Fibroblast of lung (primary cell): ENCODE measurements at regions not wholly inside any gene's neighbourhood (a gene's known extent, or its start where the extent isn't known, plus 50 kb on each side); places are given as distances from the start of the nearest gene placed in this dataset.

Source experiments
- DNase-seq, 2 donors: peaks; one replicate each; pipeline versions ENCODE4 v3.0.0 to v3.0.0-alpha.2; 2010; ENCODE audit warnings: low read depth in 2 of 2
- H2AFZ ChIP-seq: 2 replicates; pipeline ENCODE4 v1.5.1; 2012; ENCODE audit warnings: low read length, control low read depth, inconsistent platforms
- H3K27ac ChIP-seq: 2 replicates; pipeline ENCODE4 v1.5.1; 2011; ENCODE audit warnings: low read length, control low read depth; ENCODE audit not compliant: insufficient read depth
- H3K27me3 ChIP-seq: 2 replicates; pipeline ENCODE4 v1.5.1; 2011; ENCODE audit warnings: mild to moderate bottlenecking, low read length; ENCODE audit not compliant: control insufficient read depth, insufficient read depth
- H3K36me3 ChIP-seq: 2 replicates; pipeline ENCODE4 v1.5.1; 2011; ENCODE audit warnings: low read length; ENCODE audit not compliant: control insufficient read depth, insufficient read depth
- H3K4me1 ChIP-seq: 2 replicates; pipeline ENCODE4 v1.5.1; 2011; ENCODE audit warnings: low read length; ENCODE audit not compliant: control insufficient read depth, insufficient read depth; ENCODE audit errors: extremely low read depth
- H3K4me2 ChIP-seq: 2 replicates; pipeline ENCODE4 v1.5.1; 2011; ENCODE audit warnings: low read length, control low read depth; ENCODE audit not compliant: insufficient read depth; ENCODE audit errors: extremely low read depth
- H3K4me3 ChIP-seq, 4 experiments: fragments of 200-600 bp in 1 of 4; sonication (generic) in 1 of 4; replicated peaks in 1 of 4; 2 replicates each; pipeline ENCODE4 v1.5.1; 2011 to 2016; ENCODE audit warnings: low read length in 4 of 4, low read depth in 3 of 4, mild to moderate bottlenecking in 3 of 4, control low read depth in 2 of 4, inconsistent platforms in 1 of 4, mixed read lengths in 1 of 4; ENCODE audit not compliant: insufficient read depth in 1 of 4; ENCODE audit errors: control extremely low read depth in 1 of 4
- H3K79me2 ChIP-seq: 2 replicates; pipeline ENCODE4 v1.5.1; 2012; ENCODE audit warnings: mild to moderate bottlenecking, low read length, inconsistent platforms; ENCODE audit not compliant: control insufficient read depth, insufficient read depth
- H3K9ac ChIP-seq: 2 replicates; pipeline ENCODE4 v1.5.1; 2011; ENCODE audit warnings: mild to moderate bottlenecking, low read length, control low read depth; ENCODE audit not compliant: insufficient read depth
- H3K9me3 ChIP-seq: 2 replicates; pipeline ENCODE4 v1.5.1; 2012; ENCODE audit warnings: low read depth, low read length; ENCODE audit not compliant: control insufficient read depth, insufficient read depth
- H4K20me1 ChIP-seq: 2 replicates; pipeline ENCODE4 v1.5.1; 2011; ENCODE audit warnings: low read length; ENCODE audit not compliant: control insufficient read depth, insufficient read depth; ENCODE audit errors: extremely low read depth
- CTCF ChIP-seq, 2 donors: IDR thresholded peaks in 1 of 2; conservative IDR thresholded peaks in 1 of 2; 1 replicate in 1 of 2; 2 replicates in 1 of 2; pipeline ENCODE4 v1.5.1; 2011 to 2012; ENCODE audit warnings: low read length in 2 of 2, control low read depth in 1 of 2, inconsistent platforms in 1 of 2, low read depth in 1 of 2, mild to moderate bottlenecking in 1 of 2
- EZH2 ChIP-seq: IDR thresholded peaks from 2 replicates; pipeline ENCODE4 v1.5.1; 2012; ENCODE audit warnings: low read length, control low read depth, mild to moderate bottlenecking; ENCODE audit errors: missing control alignments

- Histone ChIP-seq H3K4me1 (no peaks in the 10 kb centered on the region), H3K27ac (no peak overlapping the region), H3K36me3 (no peaks in the 10 kb centered on the region), H3K9ac (no peak overlapping the region), H3K4me2 (no peak overlapping the region), H3K27me3 (no peaks in the 10 kb centered on the region), H2AFZ (no peak overlapping the region), H3K79me2 (no peaks in the 10 kb centered on the region), H3K4me3 (no peak overlapping the region), H4K20me1 (no peaks in the 10 kb centered on the region), H3K9me3 (no peaks in the 10 kb centered on the region)
- TF ChIP-seq CTCF (conservative IDR thresholded peaks at IDR 0.05 in 1 of 2, IDR thresholded peaks at IDR 0.05 in 1 of 2; ENCODE audit: low read depth in 1 of 2, low read length in 2 of 2) (no peak), EZH2 (no peak)
- DNase-seq, result no peak
These were observed 1358.5 kb upstream of the NXPH2 start for GRCh38 chr2:140138736-140139135.

GRCh38 chr2:140136861-140137260 lies 1356.7 kb upstream of the NXPH2 start:
- Histone ChIP-seq H3K4me3 (no peak overlapping the region), H3K4me1 (no peaks in the 10 kb centered on the region), H3K9me3 (no peaks in the 10 kb centered on the region), H3K27me3 (no peaks in the 10 kb centered on the region), H3K27ac (no peak overlapping the region), H4K20me1 (no peaks in the 10 kb centered on the region), H3K9ac (no peak overlapping the region), H3K4me2 (no peak overlapping the region), H3K79me2 (no peaks in the 10 kb centered on the region), H3K36me3 (no peaks in the 10 kb centered on the region), H2AFZ (no peak overlapping the region)
- no peak for DNase-seq
- TF ChIP-seq EZH2, result no peak
- no peak for TF ChIP-seq CTCF (conservative IDR thresholded peaks at IDR 0.05 in 1 of 2, IDR thresholded peaks at IDR 0.05 in 1 of 2; ENCODE audit: low read depth in 1 of 2, low read length in 2 of 2)

GRCh38 chr2:140136366-140136765 lies 1356.2 kb upstream of the NXPH2 start:
- no peak for DNase-seq
- Histone ChIP-seq H3K27me3 (no peaks in the 10 kb centered on the region), H4K20me1 (no peaks in the 10 kb centered on the region), H3K4me3 (no peak overlapping the region), H3K4me2 (no peak overlapping the region), H3K36me3 (no peaks in the 10 kb centered on the region), H3K4me1 (no peaks in the 10 kb centered on the region), H3K9me3 (no peaks in the 10 kb centered on the region), H2AFZ (no peak overlapping the region), H3K9ac (no peak overlapping the region), H3K79me2 (no peaks in the 10 kb centered on the region), H3K27ac (no peak overlapping the region)
- TF ChIP-seq CTCF (conservative IDR thresholded peaks at IDR 0.05 in 1 of 2, IDR thresholded peaks at IDR 0.05 in 1 of 2; ENCODE audit: low read depth in 1 of 2, low read length in 2 of 2), result no peak
- TF ChIP-seq EZH2, result no peak
